T-cell (primary cell): ENCODE measurements at regions not wholly inside any gene's neighbourhood (a gene's known extent, or its start where the extent isn't known, plus 50 kb on each side); places are given as distances from the start of the nearest gene placed in this dataset.

Experiments
- ATAC-seq, 4 experiments: fragments of 200-7000 bp in 3 of 4; fragments of 150-1000 bp in 1 of 4; cut with Tn5 transposase; replicated peaks in 1 of 4; 1 replicate in 3 of 4; 2 replicates in 1 of 4; pipeline ENCODE4 v1.10.0; 2021; ENCODE audit warnings: moderate library complexity in 3 of 4, mild to moderate bottlenecking in 2 of 4, moderate number of reproducible peaks in 1 of 4
- CTCF ChIA-PET, 2 donors: fragments of 300-600 bp; sonication (Branson Sonifier 250); formaldehyde crosslinking; loops; one replicate each; lab custom pipeline; 2022; ENCODE audit warnings: antibody characterized with exemption in 2 of 2; lab: Charles Lee
- POLR2A ChIA-PET, 2 donors: fragments of 300-600 bp; sonication (Branson Sonifier 250); formaldehyde crosslinking; loops; one replicate each; lab custom pipeline; 2022; ENCODE audit warnings: antibody characterized with exemption in 2 of 2; lab: Charles Lee
- DNase-seq, 35 experiments: peaks; one replicate each; pipeline versions ENCODE4 v3.0.0 to v3.0.0-alpha.2; 2013 to 2023
- H3K27ac ChIP-seq: one replicate; pipeline ENCODE4 v1.5.1; 2013; ENCODE audit warnings: low read length
- H3K27me3 ChIP-seq, 2 experiments: replicated peaks in 1 of 2; 1 replicate in 1 of 2; 2 replicates in 1 of 2; pipeline versions ENCODE4 v1.6.1 to v1.7.0; 2013; ENCODE audit warnings: low read length in 1 of 2, mixed read lengths in 1 of 2; ENCODE audit not compliant: control insufficient read depth in 2 of 2, insufficient read depth in 2 of 2; ENCODE audit errors: extremely low read depth in 1 of 2
- H3K36me3 ChIP-seq, 2 donors: 1 replicate in 1 of 2; 2 replicates in 1 of 2; pipeline versions ENCODE4 v1.6.1 to v1.7.0; 2013; ENCODE audit warnings: low read length in 1 of 2; ENCODE audit not compliant: control insufficient read depth in 2 of 2, insufficient read depth in 1 of 2; ENCODE audit errors: extremely low read depth in 1 of 2
- H3K4me1 ChIP-seq, 2 experiments: 1 replicate in 1 of 2; 2 replicates in 1 of 2; pipeline versions ENCODE4 v1.6.1 to v1.7.0; 2013; ENCODE audit warnings: low read length in 2 of 2, mixed read lengths in 1 of 2; ENCODE audit not compliant: insufficient read depth in 2 of 2, control insufficient read depth in 1 of 2; ENCODE audit errors: extremely low read depth in 1 of 2
- H3K4me3 ChIP-seq, 2 donors: 1 replicate in 1 of 2; 2 replicates in 1 of 2; pipeline versions ENCODE4 v1.5.1 to v1.7.0; 2013; ENCODE audit warnings: mild to moderate bottlenecking in 2 of 2, low read length in 1 of 2, moderate library complexity in 1 of 2; ENCODE audit not compliant: control insufficient read depth in 1 of 2; ENCODE audit errors: extremely low read depth in 1 of 2
- H3K9me3 ChIP-seq: 2 replicates; pipeline ENCODE4 v1.7.0; 2013
- H3K27ac Mint-ChIP-seq, 2 donors: one replicate each; pipeline ENCODE4 v1.8.0; 2020 to 2021; ENCODE audit warnings: mild to moderate bottlenecking in 2 of 2, mixed read lengths in 2 of 2
- H3K27me3 Mint-ChIP-seq, 2 donors: one replicate each; pipeline ENCODE4 v1.8.0; 2021 to 2022; ENCODE audit warnings: mixed read lengths in 2 of 2
- H3K36me3 Mint-ChIP-seq: one replicate; pipeline ENCODE4 v1.8.0; 2021; ENCODE audit warnings: mixed read lengths
- H3K4me1 Mint-ChIP-seq, 3 donors: one replicate each; pipeline ENCODE4 v1.8.0; 2020 to 2022; ENCODE audit warnings: mixed read lengths in 3 of 3, mild to moderate bottlenecking in 1 of 3
- H3K4me3 Mint-ChIP-seq, 3 donors: one replicate each; pipeline ENCODE4 v1.8.0; 2020 to 2022; ENCODE audit warnings: mild to moderate bottlenecking in 3 of 3, mixed read lengths in 3 of 3, moderate library complexity in 3 of 3
- H3K9me3 Mint-ChIP-seq, 3 donors: one replicate each; pipeline ENCODE4 v1.8.0; 2020 to 2022; ENCODE audit warnings: mixed read lengths in 3 of 3
- WGBS: methylation state at CpG from one replicate; pipeline ENCODE4 v1.1.5; 2013; ENCODE audit warnings: missing lambda C conversion rate; ENCODE audit not compliant: insufficient coverage; 5-methylcytosine and 5-hydroxymethylcytosine counted together

DNA sequence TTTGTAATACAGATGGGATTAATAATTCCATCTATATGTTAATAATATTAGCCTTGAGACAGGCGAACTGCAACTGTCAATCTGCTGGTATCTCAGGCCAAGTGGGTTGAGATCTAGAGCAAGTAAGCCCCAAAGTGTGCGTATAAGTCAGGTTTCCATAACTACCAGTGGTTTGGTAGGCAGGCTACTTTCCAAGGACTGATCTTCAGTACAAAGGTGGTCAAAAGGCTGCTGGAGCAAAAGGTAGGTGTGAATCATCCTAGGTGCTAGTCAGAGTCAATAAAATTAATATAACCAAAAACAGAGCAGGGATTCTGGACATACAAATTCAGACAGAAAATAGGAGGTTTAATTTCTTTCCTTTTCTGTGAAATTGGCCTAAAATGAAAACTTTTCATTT is 328.0 kb downstream of the TGFB2 start:
- H3K9me3 ChIP-seq: no peaks in the 10 kb centered on the region
- ChIA-PET CTCF (no interaction called here), POLR2A (no interaction called here)
- no peak overlapping the region for H3K27ac ChIP-seq
- DNase-seq: no peak
- H3K27me3 Mint-ChIP-seq: no peaks in the 10 kb centered on the region
- no peaks in the 10 kb centered on the region for H3K4me1 ChIP-seq
- no peaks in the 10 kb centered on the region for H3K36me3 Mint-ChIP-seq
- no peak for ATAC-seq
- no peak overlapping the region for H3K4me3 Mint-ChIP-seq
- no peak overlapping the region for H3K4me3 ChIP-seq
- H3K9me3 Mint-ChIP-seq: peaks cover 5 to 12% (median 5%) of the 10 kb centered on the region in 3 donors
- H3K4me1 Mint-ChIP-seq: no peaks in the 10 kb centered on the region
- WGBS: 100% methylated on average over 1 of the region's 2 CpGs
- no peak overlapping the region for H3K27ac Mint-ChIP-seq
- H3K27me3 ChIP-seq: no peaks in the 10 kb centered on the region
- no peaks in the 10 kb centered on the region for H3K36me3 ChIP-seq

DNA sequence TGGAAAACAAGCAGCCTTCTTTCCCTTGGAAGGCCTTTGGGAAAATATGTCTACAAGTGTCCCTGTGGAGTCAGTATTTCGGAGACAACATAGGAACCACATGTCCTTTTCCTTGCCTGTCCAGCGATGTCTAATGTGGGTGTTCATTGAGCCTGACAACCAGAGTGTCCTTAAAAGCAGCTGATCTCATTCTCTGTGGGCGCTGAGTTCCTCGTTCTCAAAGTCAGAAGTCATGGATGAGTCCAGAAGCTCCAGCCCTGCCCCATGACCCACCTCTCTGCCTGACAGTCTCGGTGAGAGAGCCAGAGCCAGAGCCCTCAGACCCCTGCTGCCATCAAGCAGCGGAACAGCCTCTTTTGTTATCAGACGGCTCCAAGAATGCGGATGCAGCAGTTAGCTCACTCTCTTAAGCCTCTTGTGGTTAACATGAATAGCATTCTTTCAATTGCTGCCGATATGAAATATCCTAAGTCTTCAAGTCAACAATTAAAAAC is 329.2 kb downstream of the TGFB2 start:
- CTCF ChIA-PET: no interaction called here
- H3K36me3 ChIP-seq: no peaks in the 10 kb centered on the region
- Mint-ChIP-seq H3K4me3 (no peak overlapping the region), H3K4me1 (no peaks in the 10 kb centered on the region), H3K27me3 (no peaks in the 10 kb centered on the region), H3K36me3 (no peaks in the 10 kb centered on the region), H3K27ac (no peak overlapping the region), H3K9me3 (peaks cover 5 to 12% (median 5%) of the 10 kb centered on the region in 3 donors)
- no peaks in the 10 kb centered on the region for H3K9me3 ChIP-seq
- no peak for DNase-seq
- POLR2A ChIA-PET: no interaction called here
- H3K4me1 ChIP-seq: no peaks in the 10 kb centered on the region
- no peaks in the 10 kb centered on the region for H3K27me3 ChIP-seq
- ATAC-seq: no peak
- 32% methylated on average over 8 of the region's 9 CpGs for WGBS
- H3K4me3 ChIP-seq: no peak overlapping the region
- H3K27ac ChIP-seq: no peak overlapping the region

DNA sequence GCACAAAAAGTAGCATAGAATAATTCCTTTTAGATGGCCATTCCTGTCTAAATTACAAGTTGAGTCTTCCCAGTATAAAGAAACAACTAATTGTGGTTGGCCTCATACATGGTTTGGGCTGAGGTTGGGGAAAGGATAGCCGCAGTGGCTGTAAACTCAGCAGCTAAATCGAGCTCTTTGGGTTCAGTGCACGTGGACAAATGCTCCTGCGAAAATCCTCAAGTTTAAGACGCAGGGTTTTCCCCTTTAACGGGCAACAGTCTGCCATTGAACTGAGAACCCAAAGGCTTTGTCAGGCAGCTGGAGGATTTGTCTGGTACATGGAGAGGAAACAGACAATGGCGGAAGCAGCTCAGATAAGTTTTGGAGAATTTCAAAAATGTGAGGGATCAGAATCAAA is 331.9 kb downstream of the TGFB2 start:
- no peaks in the 10 kb centered on the region for H3K4me1 ChIP-seq
- no peaks in the 10 kb centered on the region for H3K27me3 ChIP-seq
- WGBS: 77% methylated on average over 6 of the region's 7 CpGs
- Mint-ChIP-seq H3K36me3 (no peaks in the 10 kb centered on the region), H3K4me3 (no peak overlapping the region), H3K27ac (no peak overlapping the region), H3K9me3 (peaks cover 0 to 4% (median 0%) of the 10 kb centered on the region in 3 donors), H3K4me1 (no peaks in the 10 kb centered on the region), H3K27me3 (no peaks in the 10 kb centered on the region)
- no peaks in the 10 kb centered on the region for H3K9me3 ChIP-seq
- ATAC-seq: no peak
- CTCF ChIA-PET: no interaction called here
- no peaks in the 10 kb centered on the region for H3K36me3 ChIP-seq
- POLR2A ChIA-PET: no interaction called here
- DNase-seq: no peak
- no peak overlapping the region for H3K27ac ChIP-seq
- H3K4me3 ChIP-seq: no peak overlapping the region

DNA sequence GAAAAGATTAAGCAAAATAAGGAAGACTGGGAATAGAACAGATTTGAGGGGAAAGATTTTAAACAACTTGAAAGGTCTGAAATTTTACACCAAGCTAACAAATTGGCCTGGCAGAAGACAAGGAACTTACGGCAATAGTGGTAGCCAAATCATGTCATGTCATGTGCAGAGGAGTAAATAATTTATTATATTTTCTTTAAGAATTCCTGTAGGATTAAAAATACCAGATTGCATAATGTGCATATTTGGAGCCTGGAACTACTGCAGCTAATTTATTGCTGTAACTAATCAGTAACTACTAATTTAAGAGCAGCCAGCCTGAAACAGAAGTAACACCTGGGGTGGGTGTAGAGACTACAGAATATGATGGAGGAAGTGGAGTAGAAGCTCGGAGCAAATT is 334.3 kb downstream of the TGFB2 start:
- H3K36me3 Mint-ChIP-seq: no peaks in the 10 kb centered on the region
- no peak for ATAC-seq
- no peak overlapping the region for H3K4me3 Mint-ChIP-seq
- H3K36me3 ChIP-seq: no peaks in the 10 kb centered on the region
- no peak overlapping the region for H3K4me3 ChIP-seq
- no peak overlapping the region for H3K27ac ChIP-seq
- no peaks in the 10 kb centered on the region for H3K27me3 ChIP-seq
- H3K9me3 Mint-ChIP-seq: peaks cover 0 to 3% (median 0%) of the 10 kb centered on the region in 3 donors
- WGBS: no CpG with 5 or more reads among the region's 2 CpGs
- no peaks in the 10 kb centered on the region for H3K4me1 Mint-ChIP-seq
- no peaks in the 10 kb centered on the region for H3K4me1 ChIP-seq
- H3K27ac Mint-ChIP-seq: no peak overlapping the region
- no peaks in the 10 kb centered on the region for H3K27me3 Mint-ChIP-seq
- no peak for DNase-seq
- ChIA-PET CTCF (no interaction called here), POLR2A (no interaction called here)
- no peaks in the 10 kb centered on the region for H3K9me3 ChIP-seq

DNA sequence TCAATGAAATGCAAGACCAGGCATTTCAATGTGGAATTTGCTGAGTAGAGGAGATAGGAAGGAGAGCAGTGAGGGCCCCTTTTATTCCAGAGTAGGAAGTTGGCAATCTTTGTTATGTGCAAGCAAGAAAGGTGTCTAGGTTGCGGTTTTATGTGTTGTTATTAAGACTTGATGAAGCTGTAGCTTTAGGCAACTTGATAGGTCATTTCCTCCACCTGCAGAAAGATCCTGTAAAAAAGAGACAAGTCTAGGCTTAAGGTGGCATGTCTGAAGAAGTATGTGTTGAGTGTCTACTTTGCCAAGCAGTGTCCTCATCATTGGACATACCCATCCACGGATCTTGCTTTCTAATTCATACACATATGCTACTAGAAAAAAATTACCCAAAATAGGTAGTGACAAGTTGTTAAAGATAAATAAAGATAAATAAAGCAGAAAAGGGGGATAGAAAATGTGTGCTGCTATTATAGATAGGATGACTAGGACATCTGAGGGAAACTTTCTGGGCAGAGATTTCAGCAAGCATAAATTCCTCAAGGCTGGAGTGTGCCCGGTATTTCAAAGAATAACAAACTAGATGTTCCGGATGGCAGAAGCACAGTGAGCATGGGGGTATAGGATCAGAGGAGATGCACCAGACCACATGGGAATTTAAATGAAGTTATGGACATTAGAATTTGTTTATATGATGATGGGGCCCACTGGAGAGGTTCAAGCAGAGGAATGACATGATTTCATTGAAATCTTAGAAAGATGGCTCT is 335.0 kb downstream of the TGFB2 start:
- Mint-ChIP-seq H3K27me3 (no peaks in the 10 kb centered on the region), H3K27ac (no peak overlapping the region), H3K4me1 (no peaks in the 10 kb centered on the region), H3K4me3 (no peak overlapping the region), H3K36me3 (no peaks in the 10 kb centered on the region), H3K9me3 (peaks cover 0 to 3% (median 0%) of the 10 kb centered on the region in 3 donors)
- no peaks in the 10 kb centered on the region for H3K27me3 ChIP-seq
- no peaks in the 10 kb centered on the region for H3K4me1 ChIP-seq
- POLR2A ChIA-PET: no interaction called here
- H3K27ac ChIP-seq: no peak overlapping the region
- no peaks in the 10 kb centered on the region for H3K36me3 ChIP-seq
- 90% methylated on average over 3 of the region's 4 CpGs for WGBS
- DNase-seq: no peak
- CTCF ChIA-PET: no interaction called here
- ATAC-seq: no peak
- no peaks in the 10 kb centered on the region for H3K9me3 ChIP-seq
- H3K4me3 ChIP-seq: no peak overlapping the region

DNA sequence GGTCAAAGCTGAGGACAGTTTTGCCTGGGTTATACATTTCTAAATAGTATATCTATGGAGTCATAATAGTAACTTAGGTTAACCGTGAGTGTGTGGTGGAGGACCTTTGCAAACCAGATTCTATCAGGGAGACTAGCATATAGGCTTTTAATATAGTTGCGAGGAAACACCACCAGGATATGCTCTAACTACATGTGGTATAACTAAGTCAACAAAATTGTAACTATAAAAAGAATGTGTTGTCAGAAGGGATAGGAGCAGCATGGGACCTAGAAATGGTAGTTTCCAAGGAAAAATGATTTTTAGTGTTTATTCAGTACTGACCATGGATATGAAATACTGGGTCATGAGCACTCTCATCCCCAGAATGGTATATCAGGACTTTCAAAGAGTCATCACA is 338.1 kb downstream of the TGFB2 start:
- H3K27ac ChIP-seq: no peak overlapping the region
- Mint-ChIP-seq H3K4me1 (no peaks in the 10 kb centered on the region), H3K27ac (no peak overlapping the region), H3K27me3 (no peaks in the 10 kb centered on the region), H3K4me3 (no peak overlapping the region), H3K9me3 (peaks cover 0 to 4% (median 3%) of the 10 kb centered on the region in 3 donors), H3K36me3 (no peaks in the 10 kb centered on the region)
- no peaks in the 10 kb centered on the region for H3K9me3 ChIP-seq
- no peak for DNase-seq
- no peaks in the 10 kb centered on the region for H3K36me3 ChIP-seq
- ChIA-PET CTCF (no interaction called here), POLR2A (no interaction called here)
- H3K4me3 ChIP-seq: no peak overlapping the region
- no CpG with 5 or more reads among the region's 2 CpGs for WGBS
- ATAC-seq: no peak
- H3K27me3 ChIP-seq: no peaks in the 10 kb centered on the region
- H3K4me1 ChIP-seq: no peaks in the 10 kb centered on the region
